Activated T-cell treated with anti-CD3 and anti-CD28 coated beads for 24 hours (primary cell): ENCODE measurements at regions not wholly inside any gene's neighbourhood (a gene's known extent, or its start where the extent isn't known, plus 50 kb on each side); places are given as distances from the start of the nearest gene placed in this dataset.

Experiments used
- DNase-seq: peaks from one replicate; pipeline ENCODE4 v3.0.0-alpha.2; 2020; ENCODE audit warnings: low read depth

DNA sequence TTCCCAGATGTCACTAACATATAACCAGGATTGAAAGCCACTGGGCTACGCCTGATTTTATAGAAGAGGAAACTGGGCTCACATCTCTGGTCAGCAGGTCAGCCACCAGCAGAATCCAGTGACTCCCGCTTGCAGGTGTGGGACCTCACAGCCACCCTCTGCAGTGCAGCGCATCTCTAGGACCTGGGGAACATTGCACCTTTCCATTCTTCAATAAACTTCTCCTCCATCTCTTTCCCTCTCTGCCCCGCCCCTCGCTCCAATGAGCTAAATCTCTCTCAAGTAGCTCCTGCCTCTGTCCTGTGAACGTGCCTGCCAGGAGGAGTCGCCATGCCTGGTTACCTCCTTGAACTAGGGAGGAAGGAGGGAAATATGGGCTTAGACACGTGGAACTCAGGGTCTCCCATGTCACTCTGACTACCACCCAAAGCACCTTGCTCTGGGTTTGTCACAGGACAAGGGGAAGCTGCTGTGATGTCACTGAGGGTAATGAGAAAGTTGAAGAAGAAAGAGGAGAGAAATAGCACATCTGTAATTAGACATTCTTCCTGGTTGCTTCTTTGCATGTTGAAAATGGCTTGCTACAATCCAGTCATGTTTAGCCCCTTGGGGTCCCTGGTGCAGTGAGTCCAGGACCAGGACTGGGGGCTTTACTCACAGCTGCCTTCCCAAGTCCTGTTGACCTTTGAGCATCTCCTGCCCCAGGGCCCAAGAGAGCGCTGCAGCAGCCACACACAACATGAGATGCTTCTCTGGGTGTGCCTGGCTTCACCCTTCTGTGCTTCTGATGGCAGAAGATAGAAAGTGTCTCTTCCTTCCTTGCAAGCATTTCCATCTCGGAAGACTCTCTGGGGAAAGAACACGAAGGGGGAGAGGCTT, 469.4 kb downstream of the PREX1 start:
- no peak for DNase-seq

DNA sequence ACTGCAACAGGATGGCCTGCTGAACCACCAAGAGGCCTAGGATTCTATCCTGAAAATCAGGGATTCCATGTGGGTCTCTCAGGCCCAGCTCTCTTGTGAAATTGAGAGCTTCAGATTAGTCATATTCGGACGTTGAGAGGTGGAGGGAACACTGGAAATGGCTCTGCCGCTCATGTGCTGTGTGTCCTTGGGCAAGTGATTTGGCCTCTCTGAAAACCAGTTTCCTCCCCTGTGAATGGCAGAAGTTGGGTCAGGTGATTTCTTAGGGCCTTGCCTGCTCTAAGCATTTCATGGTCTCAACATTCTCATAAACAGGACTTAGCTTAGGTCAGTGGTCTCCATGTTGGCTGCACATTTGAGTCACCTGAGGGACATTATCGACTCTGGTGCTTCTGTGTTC, 470.1 kb downstream of the PREX1 start:
- DNase-seq, result no peak

DNA sequence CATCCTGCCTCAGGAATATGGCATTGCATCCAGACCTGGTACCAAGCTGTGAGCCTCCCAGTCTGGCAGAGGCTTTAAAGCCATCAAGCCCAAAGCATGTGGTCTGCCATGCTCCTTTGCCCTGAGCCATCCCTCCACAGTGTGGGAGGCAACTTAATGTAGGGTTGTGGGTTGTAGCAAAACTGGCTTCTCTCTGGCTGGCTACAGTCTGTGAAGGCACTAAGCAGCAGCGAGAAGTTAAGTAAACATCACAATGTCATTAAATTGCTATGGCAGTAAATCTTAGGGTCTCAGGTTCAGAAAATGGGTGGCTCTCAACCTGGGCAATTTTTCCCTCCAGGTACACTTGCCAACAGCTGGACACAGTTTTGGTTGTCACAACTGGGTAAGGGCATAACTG, 472.9 kb downstream of the PREX1 start:
- DNase-seq, result no peak

DNA sequence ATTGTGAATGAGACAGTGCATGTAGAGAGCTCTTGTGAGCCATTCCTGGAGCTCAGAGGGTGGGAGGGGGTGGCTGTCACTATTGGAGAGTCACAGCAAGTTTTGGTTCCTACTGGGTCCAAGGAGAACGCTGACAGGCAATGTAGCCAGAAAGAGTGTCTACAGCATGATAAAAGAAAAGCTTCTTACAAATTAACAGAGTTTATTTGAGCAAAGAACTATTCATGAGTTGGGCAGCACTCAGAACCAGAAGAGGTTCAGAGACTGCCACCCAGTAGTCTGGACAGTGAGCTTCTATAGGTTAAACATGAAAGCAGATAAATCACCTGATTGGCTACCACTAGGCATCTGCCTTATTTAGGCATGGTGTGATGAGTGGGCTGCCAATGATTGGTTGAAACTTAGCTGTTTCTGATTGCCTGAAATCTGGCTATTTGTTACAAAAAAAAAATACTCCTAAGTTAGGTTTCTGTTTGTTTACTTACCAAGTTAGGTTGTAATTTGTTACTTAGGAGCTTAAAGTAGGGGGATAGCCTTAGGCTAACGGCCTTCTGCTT, 473.4 kb downstream of the PREX1 start:
- DNase-seq, result no peak

DNA sequence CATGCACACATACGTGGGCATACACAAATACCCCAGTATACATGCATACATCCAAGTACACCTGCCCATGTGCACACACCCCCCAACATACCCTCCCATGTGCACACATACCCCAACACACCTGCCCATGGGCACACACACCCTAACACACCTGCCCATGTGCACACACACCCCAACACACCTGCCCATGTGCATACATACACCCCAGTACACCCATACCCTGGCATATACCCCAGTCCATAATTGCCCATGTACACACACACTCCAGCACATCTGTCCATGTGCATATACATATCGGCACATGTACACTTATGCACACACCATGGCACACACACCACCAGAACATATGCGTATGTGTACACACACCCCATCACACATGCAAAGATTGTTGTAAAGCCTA, 475.2 kb downstream of the PREX1 start:
- no peak for DNase-seq

DNA sequence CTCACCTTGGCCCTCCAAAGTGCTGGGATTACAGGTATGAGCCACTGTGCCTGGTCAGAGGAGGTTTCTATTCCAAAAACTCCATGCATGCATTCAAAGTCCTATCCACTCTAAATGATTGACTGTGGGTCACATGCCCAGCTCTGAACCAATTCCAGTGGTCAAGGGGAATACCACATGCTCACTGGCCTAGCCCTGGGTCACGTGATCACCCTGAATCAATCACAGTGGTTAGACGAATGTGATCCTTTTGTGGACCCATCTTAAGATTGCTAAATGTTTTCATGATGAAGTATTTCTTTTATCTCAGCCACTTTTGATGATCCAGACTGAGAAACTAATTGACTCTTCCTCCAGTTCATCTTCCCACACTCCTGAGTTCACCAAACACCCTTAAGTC, 475.8 kb downstream of the PREX1 start:
- DNase-seq, result no peak

DNA sequence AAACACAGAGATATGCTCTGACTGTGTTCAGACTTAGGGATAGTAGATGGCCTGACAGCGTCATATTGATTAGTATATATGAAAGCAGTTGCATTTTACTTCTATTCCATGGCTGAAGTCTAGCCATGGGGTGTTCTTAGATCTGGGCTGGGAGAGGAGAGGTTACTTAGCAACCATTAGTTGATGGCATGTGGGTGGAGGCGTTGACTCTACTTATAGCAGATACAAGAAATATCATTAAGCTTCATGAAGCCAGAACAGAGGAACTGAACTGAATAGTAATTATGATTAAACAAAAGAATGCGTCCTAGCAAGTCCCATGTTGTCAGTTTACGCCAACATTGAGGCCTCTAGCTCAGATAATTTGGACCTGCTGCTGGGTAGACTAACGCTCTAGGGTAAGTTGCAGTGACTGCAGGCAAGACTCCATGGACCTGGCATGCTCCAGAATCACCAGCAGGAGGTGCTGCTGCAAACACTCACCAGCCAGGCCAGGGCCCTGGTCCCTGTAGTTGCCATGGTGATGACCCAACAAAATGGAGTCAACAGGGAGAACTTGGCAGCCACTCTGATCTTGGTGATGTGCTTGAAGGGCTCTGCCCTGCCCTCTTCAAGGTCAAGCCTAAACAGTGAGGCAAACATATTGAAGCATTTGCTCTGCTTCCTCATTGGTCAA, 477.3 kb downstream of the PREX1 start:
- no peak for DNase-seq

DNA sequence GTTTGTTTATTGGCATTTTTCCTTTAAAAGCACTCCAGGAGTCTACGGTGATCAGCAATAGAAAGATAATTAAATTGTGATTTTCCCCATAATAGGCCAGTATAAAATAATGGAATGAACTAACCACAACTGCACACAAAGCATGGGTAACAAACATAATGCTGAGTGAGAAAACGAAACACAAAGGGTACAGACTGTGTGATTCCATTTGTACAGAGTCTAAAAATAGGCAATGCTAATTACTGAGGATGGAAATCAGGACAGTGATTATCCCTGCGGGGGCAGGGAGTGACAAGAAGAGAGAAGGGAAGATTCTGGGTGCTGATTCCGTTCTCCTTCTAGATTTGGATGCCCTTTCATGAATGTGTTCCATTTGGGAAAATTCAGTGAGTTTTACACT, 478.1 kb downstream of the PREX1 start:
- DNase-seq, result no peak

DNA sequence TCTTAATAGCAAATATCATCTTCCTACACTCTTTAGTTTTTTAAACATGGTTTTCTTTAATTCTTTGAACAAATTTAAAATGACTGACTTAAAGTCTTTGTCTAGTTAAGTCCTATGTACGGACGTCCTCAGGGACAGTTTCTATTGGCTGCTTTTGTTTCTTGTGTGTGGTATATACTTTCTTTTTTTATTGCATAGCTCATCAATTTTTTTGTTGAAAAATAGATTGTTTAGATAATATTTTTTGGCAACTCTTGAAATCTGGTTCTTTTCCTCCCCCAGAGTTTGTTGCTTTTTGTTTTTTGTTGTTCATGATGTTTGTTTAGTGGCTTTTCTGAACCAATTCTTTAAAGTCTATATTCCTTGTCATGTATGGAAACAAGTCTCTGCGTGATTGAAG, 479.8 kb downstream of the PREX1 start:
- no peak for DNase-seq

DNA sequence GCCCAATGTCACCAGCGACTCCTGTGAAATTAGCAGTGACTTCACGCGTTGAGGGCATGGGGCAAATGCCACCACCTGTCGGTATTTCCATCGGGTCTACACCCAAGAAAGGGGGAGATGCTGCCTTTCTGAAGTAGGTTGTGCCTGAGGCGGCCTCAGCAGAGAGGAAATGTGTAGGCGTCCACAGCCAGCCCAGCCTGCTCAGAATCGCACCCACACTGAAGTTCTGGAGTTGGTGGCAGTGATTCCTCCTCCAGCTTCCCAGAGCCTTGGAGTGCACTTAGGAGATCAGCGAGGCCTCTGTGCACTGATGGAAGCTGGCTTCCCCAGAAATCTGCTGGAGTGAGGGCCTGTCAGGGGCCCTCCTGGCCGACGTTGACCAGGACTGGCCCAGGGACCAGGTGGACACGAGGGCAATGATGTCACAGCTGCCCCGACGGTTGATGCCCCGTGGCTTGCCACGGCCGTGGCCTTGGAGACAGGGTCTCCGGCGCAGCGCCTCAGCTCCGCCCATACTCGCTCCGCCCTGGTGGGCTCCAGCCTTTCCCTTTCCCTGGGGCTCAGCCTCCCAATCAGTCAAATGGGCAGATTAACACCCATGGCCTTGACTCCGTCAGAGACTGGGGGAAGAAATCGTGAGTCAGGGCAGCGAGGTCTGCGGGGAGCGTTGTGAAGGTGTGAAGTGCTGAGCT, 484.8 kb downstream of the PREX1 start:
- DNase-seq, result no peak

DNA sequence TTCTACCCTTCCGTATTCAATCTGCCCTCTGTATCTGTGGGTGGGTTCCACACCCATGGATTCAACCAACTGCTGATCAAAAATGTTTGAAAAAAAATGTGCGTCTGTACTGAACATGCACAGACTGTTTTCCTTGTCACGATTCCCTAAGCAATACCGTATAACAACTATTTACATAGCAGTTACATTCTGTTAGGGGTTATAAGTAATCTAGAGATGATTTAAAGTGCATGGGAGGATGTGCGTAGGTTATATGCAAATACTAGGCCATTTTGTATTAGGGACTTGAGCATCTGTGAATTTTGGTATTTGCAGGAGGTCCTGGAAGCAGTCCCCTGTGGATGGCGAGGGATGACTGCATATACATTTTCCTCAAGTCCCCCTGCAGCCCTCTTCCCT, 486.9 kb downstream of the PREX1 start:
- no peak for DNase-seq

DNA sequence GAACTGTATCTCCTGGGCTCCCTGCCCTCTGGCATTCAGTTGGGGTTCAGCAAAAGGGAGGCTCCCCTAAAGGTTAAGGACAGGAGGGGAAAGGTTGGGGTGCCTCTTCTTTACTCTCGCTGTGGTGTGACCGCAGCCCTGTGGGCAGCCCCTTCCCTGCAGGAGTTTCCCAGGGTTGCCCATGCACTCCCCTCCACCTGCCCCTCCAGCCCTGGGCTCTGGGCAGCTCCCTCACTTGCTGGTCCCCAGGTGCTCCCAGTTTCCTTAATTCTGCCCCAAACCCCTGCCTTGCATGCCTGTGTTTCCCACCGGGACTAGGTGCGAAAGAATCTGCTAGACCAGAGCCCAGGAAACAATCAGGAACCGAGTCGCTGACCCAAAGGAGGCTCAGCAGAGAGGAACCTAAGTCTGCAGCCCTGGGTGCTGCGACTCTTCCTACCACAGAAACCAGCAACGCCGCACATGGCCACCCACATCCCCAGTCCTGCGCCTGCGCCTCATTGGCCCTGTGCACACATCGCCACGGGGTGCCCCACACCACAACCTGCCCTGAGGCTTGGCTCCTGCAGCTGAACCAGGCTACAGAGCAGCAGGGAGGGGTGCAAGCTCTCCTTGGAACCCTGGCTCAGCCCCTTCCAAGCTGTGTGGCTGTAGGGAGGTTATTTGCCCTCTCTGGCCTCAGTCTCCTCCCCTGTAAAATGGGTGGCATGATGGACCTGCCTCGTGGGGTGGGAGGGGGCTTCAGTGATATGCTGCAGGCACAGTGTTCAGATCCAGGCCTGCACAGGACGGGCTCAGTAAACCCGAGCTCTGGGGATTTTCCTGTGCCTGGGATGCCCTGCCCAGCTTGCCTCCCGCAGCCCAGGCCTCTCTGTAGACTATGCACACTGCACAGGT, 487.6 kb downstream of the PREX1 start:
- no peak for DNase-seq

DNA sequence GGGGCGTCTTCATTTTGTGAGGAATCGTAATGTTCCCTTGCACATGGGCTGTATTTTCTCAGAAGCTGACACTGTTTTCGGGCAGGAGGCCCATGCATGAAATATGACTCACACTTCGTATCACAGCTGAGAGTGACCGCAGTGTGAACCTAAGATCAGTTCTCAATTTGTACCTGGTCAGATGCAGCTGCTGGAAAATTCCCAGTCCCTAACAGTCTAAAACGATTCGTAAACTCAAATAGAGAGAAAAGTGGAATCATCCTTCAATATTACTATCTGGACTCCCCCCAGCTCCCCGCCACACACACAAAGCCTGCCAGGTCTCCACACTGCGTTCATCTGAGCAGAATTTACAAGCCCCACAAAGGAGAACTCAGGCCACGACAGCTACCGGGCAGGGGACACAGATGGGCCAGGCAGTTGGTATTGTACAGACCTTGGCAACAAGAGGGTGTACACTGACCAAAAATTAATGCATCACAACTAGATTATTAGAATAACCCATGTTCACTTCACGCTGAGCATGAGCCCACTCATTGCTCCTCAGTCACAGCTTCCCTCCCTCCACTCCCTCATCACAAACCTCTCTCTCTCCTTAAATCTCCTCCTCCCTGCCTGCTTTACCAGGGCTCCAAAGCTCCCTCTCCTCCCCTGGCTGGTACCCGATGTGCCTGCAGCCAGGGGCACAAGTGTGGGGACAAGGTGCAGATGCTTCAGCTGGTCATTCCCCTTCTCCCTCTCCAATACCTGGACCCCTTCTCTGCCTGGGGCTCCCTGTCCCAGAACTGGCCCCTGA, 488.4 kb downstream of the PREX1 start:
- DNase-seq, result no peak

DNA sequence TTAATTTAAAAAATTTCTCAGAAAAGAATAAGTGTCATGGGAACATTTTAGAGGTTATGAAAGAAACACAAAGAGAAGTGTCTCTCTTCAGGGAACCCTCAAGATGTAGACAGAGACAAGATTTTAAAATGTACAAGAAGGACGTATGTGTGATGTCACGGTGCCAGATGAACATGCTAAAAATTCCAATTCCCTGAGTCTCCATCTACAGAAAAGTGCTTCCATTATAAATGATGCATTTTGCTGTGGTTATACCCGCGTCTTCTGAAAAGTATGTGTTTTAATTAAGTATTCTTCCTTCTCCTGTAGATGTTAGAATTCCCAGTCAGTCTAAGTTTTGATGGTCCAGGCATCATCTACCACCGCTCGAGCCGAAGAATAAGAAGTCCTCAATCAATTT, 489.1 kb downstream of the PREX1 start:
- DNase-seq, result no peak

DNA sequence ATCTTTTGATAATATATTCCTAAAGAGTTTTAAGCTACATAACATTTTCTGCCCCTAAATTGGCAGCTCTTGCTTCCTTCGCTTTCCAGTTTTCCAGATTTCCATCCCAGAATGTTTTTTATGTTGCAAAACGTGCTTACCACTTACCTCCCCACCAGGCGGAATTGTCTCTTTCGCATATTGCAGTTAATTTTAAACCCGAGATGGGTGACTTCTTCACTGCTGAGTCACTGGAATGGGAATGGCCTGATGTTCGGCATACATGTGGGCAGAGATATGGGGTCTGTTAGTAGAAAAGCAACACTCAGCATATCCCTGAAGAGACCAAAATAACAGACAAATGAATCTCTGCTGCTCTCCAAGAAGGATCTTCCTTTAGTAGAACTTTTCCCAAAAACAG, 491.2 kb downstream of the PREX1 start:
- DNase-seq, result no peak

DNA sequence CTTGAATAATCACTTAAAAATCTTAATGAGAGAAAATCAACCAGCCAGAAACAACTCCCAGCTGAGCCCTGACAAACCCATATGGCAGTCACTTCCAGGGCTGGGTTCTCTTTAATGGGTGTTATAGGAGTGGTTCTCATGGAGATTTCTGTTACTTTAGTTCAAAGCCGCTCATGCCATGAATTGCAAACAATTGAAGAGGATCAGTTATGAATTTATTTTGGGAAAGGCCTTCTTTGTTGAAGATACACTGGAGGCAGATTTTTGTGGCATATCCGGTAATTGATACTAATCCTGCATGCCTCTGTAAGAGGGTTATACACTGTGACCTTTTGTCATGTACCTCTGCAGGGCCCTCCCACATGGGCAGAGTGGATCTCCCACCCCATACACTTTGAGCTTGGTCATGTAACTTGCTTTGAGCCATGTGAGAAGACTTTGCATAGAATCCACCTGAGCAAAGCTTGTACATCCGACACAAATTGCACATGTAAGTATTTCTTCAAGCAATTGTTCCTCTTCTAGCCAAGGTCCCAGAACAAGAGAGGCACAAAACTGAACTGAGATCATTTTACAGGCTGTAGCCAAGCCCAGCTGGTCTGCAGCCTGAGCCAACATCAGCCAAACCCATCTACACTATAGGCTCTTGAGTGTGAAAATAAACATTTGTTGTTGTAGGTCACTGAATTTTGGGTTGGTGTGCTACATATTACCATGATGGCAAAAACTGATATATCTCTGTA, 492.3 kb downstream of the PREX1 start:
- DNase-seq, result no peak

DNA sequence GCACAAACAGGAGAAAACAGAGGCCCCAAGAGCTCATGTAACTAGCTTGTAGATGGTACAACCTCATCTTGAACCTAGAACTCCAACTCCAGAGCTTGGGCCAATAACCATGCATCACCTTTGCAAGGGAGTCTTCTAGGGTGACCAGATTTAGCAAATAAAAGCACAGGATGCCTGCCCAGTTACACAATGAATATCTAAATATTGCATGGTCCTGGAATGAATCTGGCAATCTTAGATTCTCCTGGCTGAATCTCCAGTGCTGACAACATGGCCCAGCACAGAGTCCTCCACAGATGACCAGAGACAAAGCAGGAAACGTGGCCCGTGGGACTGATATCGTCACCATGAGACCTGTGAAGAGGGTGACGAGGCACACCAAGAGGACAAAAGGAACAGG, 494.1 kb downstream of the PREX1 start:
- DNase-seq, result no peak

DNA sequence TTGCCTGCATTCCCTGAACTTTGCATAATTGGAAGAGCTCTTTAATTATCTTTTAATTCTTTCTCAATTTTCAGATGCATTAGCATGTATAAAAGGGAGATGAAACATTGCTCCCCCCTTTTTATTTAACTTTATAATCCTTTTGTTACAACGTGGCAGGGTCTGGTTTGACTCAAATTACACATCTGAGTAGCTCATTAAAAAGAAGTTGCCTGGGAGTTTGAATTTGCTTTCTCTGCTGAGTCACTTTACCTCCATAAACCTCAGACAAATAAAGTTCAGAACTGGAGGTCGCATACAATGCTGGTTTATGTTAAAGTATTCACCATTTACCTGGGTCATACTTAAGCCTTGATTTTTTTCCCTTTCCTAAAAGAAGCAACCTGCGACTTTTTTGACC, 495.2 kb downstream of the PREX1 start:
- DNase-seq, result no peak

DNA sequence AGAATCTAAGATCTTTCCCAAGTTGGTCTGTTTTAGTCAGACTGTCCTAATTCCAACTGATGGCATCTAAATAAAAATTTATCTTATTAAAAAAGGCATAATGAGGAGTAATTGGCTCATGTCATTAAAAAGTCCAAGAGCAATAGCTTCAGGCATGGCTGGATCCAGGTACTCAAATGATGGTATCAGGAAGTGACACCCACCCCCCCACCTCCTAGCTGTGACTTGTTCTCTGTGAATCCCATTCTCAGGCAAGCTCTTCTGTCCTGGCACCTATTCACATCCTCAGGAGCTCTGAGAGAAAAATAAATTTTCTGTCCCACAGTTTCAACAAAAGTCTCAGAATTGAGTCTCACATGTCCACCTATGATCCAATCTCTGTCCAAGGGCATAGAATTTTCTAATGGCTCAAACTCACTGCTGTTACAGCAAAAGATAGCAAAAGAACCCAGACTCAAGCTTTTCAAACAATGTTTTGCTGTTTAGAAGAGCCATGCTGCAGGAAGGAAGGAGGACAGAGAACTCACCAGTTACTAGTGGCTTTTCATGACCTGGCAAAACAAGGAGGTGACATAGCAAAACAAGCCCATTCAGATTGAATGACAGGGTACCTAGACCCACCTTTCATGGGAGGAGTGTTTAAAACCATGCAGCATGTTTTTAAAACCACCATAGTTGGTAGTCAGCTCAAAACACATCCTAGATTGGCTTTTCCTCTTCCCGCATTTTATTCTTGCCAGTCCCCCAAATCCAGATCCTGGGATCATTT, 496.1 kb downstream of the PREX1 start:
- DNase-seq, result no peak
